Inflammatory macrophage (primary cell): ENCODE measurements at regions not wholly inside any gene's neighbourhood (a gene's known extent, or its start where the extent isn't known, plus 50 kb on each side); places are given as distances from the start of the nearest gene placed in this dataset.

Experiments
- DNase-seq, 2 donors: peaks; one replicate each; pipeline ENCODE4 v3.0.0-alpha.2; 2020 to 2022

DNA sequence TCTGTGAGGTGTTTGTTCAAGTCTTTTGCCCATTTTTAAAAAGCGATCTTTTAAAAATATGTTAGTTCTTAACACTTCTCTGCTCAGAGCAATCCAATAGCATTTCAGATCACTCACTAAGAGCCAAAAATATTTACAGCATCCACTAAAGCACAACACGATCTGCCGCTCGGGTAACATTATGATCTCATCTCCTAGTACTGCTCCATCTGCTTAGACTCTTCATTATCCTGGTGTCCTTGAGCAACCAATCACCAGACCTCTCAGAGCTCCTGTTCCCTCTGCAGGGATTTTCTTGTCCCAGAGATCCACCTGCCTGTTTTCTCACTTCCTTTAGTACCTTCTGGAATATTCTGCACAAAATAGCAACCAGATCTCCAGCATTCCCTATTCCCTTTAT, 235.3 kb upstream of the ESRRG start:
- no peak for DNase-seq

DNA sequence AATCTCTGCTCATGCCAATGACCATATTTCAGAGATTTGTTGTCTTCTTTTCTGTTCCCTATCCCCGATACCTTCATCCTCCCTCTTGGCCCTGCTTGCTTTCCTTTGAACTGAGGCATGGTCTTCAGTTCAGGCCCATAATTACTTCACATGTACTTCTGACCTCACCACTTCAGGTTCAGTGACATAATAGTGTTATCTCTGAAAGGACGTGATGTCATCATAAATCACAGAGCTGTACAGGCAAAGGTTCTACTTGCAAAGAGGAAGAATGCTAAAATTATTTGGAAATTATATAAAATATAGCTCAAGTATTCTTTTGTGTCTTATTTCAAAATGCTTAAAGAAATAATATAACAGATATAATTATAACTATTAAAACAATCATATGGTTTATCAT, 230.3 kb upstream of the ESRRG start:
- no peak for DNase-seq

DNA sequence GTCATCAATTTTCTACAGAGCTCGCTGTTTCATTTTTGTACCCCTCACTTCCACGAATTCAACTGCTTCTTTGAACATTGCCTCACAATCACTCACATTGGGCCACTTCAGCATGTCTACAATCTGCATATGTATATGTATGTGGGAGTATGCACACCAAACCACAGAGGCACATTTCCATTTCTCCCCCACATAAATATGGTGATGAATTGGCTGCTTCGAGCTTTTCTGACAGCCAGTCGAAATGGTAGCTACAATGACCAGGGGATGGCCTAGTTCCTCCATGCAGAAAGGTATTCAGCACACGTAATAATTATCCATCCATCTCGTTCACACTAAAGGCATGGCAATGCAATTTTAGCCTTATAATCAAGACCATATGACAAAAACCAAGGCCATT, 229.6 kb upstream of the ESRRG start:
- no peak for DNase-seq

DNA sequence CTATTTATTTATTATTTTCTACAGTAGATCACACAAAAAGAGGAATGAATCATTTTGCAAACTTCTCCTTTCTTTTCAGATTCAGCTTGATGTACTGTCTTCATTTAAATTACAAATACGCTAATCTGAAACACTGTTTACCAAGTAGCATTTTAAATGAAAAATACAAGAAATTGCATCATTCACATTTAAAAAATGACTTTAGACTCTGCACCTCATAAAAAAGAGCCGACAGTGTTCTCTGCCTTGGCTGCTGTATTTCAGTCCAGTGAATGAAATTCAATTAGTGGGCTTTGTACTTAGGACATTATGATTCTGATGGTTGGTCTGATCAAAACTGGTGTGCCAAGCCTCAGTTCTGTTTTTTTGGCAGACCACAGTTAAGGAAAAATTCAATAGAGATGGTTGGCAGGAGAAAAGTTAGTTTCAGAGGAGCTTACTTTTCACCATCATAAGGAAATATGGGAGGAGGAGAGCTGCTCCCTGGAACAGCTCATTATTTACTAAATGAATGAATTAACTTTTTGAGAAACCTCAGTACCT, 222.4 kb upstream of the ESRRG start:
- DNase-seq: no peak

DNA sequence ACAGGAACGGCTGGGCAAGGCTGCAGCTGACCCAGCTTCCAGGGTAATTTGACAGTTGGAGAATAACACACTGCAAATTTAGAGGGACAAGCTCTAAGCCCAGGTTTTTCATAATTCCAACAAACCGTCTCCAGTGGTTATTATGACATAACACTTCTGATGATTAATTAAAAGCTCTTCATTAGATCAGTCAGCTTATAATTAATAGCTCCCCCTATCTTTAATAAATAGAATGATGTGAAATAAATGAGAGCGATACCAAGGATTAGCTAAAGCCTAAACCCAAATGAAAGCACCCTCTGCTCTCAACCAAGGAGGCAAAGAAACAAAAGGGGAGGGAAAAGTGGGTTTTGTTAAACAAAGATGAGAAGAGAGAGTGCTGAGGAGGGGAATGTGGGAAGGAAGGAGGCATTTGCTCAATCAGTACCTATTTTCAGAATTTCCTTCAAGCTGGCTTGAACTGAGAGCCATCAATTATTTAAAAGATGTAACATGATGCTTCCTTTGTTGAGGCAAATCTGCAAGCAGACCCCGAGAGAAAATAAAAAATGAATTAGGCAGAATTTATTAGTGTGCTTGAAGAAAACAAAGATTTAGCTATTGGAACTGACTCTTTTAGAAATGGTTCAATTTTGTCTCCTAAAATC, 221.8 kb upstream of the ESRRG start:
- DNase-seq: no peak

DNA sequence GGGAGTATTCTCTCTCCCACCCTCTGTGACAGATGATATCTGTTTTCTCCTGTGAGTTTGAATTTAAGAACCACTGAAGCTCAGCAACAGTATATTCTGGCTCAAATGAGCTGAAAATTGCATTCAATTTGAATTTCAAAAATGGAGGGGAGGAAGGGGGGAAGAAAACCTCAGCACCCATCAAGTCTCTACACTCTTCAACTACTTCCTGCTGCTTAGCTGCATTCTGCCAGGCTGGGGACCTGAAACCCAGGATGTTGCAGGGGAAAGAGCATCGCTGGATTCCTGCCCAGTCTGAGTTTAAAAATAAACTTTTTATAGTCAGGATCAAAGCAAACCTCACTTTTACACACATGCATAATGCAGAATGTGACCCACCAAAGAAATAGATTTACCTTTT, 214.3 kb upstream of the ESRRG start:
- DNase-seq: no peak

DNA sequence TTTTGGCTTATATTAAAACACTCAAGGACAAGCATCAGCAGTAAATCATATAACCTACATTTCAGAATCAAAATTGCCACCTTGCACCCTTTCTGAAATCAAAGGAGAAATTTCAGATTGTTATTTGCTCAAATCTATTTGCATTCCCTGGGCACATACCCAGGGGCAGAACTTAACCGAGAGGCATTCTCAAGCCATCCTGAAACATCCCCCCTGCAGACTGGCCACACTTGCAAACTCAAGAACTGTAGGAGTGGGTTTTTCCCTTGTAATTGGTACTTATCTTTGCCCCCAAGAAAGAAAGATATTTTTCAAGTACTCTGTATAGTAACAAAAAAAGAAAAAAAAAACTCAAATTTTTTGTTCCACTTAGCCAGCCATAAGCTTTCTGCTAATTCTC, 213.6 kb upstream of the ESRRG start:
- DNase-seq: no peak

DNA sequence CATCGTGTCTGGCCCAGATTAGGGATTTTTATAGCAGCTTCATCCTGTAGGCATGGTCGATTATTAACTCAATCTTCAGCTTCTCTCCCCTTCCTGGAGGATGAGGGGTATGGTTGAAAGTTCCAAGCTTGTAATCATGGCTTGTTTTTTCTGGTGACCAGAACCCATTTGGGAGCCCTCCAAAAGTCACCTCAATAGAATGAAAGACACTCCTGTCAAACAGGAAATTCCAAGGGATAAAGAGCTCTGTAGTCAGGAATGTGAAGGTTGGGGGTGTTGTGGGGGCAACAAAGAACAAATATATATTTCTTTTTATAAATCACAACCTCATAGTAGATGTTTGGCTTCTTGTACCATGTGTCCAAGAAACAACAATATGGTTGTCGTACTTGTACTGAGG, 212.7 kb upstream of the ESRRG start:
- no peak for DNase-seq

DNA sequence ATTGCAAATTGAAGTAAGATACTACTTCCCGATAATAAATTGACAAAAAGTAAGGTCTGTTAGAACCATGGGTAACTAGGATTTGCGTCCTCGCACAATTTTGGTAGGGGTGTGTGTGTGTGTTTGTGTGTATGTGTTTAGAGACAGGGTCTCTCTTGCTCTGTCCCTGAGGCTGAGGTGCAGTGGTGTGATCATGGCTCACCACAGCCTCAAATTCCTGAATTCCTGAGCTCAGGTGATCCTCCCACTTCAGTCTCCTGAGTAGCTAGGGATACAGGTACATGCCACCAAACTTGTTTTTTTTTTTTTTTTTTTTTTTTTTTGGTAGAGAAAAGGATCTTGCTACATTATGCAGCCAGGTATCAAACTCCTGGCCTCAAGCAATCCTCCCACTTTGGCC, 209.2 kb upstream of the ESRRG start:
- DNase-seq: no peak

DNA sequence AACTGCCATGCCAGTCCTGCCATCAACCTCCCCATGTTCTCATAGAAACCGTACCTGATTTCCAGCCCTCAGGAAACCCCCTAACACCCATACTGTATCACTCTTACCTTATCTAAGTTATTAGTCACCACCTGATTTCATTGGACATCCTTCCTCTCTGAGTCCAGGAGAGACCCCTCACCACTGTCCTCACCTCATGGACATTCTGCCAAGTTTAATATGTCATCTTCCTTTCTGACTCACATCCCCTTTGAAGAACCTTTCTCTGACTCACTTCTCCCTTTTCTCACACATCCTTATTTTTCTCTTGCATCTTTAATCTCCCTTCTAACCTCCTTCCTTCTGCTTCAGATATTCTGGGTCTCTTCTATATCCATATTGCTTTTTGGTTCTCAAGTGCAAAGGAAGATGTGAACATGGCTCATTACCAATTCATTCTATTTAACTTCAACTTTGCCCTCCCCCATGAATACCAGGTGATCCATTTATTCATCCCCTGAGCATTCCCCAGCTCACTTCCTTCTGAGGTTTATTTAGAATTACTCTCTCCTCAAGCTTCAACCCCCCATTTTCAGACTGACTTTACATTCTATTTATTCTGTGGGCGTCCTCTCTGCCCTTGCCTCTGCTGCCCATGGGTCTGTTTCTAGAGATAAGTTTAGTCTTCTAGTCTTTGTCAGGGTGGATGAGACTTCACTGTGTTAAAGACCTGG, 206.8 kb upstream of the ESRRG start:
- DNase-seq: no peak

DNA sequence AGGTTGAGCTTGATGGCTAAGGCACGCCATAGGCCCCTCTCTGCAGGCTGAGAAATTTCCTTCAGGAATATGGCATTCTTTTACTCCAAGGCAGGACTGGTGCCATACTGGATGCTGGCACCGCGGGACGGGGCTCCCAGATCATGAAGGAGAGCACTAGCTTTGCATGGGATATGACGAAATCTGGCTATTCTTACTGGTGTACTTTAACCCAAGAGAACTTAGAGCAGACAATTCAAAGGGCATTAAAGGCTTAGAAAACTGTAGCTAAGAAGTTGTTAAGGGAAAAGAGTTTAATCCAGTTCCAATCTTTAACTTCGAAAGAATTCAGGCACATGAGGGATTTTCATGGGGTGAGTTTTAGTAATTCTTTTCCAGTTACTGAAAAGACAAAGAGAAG, 204.4 kb upstream of the ESRRG start:
- no peak for DNase-seq

DNA sequence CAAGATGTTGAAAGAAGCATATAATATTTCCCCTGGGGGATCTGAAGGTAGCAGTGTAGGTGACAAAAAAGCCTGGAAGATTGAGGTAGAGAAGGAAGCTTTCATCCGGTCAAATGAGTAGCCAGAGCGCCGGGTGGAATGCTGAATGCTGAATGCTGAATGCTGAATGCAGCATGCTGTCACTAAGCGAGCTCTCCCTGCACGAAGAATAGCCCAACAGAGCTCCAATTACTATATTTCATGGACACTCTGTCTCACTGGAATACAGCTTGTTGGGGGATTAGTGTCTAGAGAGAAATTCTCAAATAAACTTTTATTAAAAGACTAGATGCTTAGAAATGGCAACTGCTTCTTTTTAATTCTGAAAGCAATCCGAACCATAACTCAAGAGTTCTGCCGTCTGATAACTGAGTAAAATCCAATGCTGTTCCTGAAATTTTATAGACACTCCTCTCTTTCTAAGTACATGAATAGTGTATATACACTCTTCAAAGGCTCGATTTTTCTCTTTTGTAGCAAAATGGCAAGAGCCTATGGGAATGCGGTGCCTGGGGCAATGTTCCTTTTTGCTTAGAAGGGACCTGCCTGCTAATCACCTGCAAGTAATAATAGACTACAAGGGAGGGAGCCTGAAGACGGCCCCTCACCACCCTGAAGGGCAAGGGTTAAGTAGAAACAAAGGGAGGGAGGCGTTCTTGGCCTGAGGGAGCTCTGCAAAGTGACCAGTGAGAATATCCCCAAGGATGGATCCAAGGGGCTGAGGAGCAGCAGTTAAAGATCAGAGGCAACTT, 203.7 kb upstream of the ESRRG start:
- no peak for DNase-seq

DNA sequence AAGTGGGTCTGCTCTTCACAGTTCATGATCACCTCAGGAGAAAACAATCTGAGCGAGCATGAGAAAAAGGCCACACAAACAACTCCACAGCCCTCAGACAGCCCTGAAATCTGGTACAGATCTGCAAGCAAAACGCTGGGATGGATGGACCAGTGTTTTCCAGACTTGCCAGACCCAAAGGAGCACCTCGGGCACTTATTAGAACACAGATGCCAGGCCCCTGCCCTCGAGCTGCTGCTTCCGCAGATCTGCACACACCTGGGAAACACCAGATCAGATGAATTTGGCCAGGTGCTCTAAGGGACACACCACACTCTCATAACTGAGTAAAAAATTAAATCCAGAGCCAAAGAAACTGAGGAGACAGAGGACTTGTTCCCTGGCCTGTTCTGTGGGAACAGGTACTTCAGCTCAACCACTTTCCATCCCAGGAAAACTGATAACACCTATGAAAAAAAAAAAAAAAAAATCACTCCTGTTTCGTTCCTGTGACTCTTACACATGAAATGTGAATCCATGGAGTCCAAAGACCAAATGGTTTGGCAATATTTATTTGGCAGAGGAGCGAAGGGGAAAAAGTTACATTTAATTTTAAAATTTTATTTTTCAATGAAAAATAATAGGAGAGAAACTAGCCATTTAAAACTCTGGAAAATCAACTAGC, 202.9 kb upstream of the ESRRG start:
- no peak for DNase-seq

DNA sequence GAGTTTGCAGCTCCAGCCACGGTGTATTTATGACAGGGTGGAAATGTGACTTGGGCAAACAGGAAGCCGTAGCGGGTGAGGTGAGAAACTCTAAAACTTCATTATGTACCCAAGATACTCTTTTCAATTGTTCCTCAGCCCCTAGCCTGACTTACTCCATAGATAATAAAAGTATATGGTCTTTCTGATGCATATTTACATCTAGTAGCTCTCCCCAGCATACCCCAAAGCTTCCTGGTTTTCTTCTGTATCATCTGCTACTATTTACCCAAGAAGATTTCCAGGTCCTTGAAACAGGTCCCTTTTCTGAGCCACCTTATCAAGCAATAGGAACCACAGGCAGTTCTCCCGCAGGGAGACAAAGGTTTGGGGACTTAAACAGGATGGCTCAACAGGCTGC, 201.5 kb upstream of the ESRRG start:
- no peak for DNase-seq

DNA sequence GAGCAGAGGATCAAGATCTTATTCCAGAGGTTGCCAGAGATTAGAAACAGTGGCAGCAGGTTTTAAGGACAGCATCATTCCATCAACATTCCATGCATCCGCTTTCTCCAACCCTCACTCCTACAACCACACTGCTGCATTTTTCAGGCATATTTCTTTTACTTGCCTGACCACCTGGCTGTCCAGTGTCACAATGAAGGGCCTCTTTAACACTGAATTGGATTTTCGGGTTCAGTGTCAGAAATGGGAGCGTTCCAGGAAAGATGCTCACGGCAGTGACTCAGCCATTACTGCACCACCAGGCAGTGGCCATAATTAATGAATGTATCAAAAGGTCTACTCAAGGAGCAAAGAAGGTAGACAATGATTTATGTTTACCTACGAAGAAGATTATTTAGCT, 200.4 kb upstream of the ESRRG start:
- no peak for DNase-seq

DNA sequence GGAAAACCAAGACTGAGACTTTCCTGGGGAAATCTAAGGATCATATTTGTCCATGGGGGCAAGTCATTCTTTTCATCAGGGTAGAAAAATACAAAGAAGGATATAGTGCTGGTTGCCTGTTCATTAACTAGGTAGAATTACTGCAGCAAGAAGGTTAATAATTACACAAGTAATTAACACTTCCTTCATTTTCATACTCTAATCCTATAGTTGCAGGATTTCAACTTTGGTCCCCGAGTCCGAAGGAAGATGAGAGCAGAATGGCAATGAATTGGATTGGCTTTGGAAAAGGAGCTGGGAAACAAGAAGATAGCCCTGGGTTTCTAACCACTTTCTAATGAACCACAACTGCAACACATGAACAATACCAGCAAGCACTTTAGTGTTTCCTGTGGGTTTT, 199.2 kb upstream of the ESRRG start:
- no peak for DNase-seq

DNA sequence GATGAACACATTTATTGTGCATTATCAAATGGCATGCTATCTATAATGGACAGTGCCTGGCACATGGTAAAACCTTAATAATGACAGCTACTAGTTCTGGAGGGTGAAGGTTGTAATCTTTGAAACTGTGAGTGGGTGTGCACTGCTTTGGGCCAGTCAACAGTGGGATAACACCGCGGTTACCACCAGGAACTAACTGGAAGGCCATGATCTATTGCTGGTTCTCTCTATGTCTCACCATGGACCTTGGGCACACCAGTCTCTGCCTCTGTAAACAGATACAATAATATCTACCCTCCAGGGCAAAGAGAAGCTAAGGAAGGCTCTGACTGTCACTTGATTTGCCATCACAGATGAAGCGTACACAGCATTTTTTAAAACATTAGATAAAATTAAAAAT, 198.6 kb upstream of the ESRRG start:
- no peak for DNase-seq

DNA sequence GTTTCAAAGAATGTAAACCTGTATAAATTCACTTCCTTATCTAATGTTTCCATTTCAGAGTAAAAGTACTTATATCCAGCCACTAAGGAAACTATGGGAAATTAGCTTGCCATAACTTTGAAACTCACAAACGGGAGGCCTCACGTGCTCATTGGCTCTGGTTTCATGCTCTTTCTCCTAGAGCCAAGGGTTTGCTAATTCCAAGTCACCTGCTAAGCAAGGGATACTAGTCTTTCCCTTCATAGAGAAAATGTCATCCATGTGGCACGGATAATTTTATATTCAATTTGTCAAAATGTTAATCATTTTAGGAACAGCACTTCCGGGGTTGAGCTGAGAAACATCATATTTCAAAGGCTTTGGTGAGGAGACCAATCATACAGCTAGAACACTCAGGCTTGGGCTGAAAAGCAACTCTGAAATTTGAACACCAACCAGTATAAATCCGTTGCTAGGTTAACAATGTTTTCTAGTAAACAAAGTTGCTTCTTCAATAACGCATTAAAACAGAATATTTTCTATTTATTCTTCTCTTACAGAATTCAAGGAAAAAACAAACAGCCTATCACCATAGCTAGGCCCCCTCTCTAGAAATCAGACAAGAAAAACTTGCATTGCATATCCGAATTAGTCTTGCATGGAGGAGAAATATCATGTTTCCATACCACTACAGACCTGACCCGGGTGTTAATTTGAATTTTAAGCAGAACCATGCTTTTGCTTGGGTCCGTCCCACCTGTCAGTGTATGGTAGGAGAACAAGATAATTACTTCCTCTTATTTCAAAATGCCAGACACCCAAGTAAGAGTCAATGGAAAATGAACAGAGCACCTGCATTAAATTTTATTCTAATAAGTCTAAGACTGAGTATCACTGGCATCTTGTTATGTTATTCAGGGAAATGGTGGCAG, 196.1 kb upstream of the ESRRG start:
- no peak for DNase-seq

DNA sequence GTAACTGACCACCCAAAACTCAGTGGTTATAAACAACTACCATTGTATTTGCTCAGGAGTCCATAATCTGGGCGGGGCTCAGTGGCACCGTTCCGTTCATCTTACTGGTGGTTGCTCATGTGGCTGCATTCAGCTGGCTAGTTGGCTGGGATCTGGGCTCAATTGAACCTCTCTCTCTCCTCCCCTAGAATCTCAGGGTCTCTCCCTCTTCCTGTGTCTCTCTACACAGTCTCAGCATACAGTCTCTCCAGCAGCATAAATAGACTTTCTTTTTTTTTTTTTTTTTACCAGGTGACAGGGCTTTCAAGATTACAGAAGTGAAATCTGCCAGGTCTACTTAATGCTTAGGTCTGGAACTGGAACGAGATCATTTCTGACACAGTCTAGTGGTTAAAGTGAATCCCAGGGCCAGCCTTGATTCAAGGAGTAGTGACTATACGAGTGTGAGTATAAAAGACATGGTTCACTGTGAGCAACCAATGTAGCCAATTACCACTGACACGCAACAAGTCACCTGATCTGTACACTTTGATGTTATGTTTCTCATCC, 193.7 kb upstream of the ESRRG start:
- no peak for DNase-seq

DNA sequence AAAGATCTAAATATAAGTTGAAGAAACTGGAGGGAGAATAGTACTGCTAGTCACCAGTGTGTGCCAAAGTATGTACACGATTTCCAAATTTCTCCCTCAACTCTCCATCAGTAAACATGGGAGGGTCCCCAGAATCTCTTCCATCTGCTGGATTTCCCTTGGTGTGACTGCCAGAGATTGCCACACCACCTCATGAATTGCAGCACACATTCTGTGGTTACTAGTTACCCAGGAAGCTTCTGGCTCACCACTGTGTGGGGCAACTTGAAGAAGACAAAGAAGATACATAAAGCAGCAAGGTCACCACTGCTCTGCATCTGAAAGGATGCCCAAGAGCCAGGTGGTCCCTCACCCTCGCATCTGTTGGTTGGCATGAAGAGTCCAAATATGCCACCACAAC, 191.7 kb upstream of the ESRRG start:
- no peak for DNase-seq

DNA sequence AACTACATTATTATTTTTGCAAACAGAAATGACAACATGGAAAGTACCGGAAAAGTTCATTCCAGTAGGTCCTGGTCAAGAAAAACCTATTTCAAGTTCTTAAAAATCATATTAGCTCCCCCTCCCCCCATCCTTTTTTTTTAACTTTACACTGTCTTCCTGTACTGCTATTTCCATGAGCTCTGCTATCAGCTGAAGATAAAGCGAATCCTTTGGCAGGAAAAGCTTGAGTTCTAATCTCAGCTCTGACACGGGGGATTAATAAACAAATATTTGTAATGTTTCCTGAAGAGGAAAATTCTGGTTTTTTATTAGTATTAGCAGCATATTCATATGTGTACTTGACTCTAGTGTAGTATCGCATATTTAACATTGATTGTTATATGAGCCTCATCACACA, 190.7 kb upstream of the ESRRG start:
- DNase-seq: no peak
